22Rv1 (cell line): ENCODE measurements at regions not wholly inside any gene's neighbourhood (a gene's known extent, or its start where the extent isn't known, plus 50 kb on each side); places are given as distances from the start of the nearest gene placed in this dataset.

Experiments
- CTCF ChIP-seq: fragments of 450-650 bp; IDR thresholded peaks from 2 replicates; pipeline ENCODE4 v1.5.1; 2017; ENCODE audit warnings: mild to moderate bottlenecking
- ZFX ChIP-seq: fragments of 450-650 bp; IDR thresholded peaks from 2 replicates; pipeline ENCODE4 v1.6.1; 2017; ENCODE audit warnings: antibody characterized with exemption, borderline replicate concordance

- TF ChIP-seq CTCF, result no peak
- TF ChIP-seq ZFX, result no peak
Observed at GRCh38 chr1:83697961-83698360, 301.0 kb downstream of the TTLL7 start.
